Esophagus muscularis mucosa (tissue), 4 donors: ENCODE measurements at regions not wholly inside any gene's neighbourhood (a gene's known extent, or its start where the extent isn't known, plus 50 kb on each side); places are given as distances from the start of the nearest gene placed in this dataset.

ENCODE experiments used
- CTCF ChIP-seq, 3 experiments: fragments of 200-600 bp in 2 of 3; fragments of 450-650 bp in 1 of 3; sonication (generic) in 2 of 3; IDR thresholded peaks; one replicate each; pipeline ENCODE4 v1.5.1; 2017 to 2019; ENCODE audit warnings: antibody characterized with exemption in 3 of 3, mild to moderate bottlenecking in 2 of 3, moderate library complexity in 1 of 3
- EP300 ChIP-seq: sonication (generic); formaldehyde crosslinking; IDR thresholded peaks from one replicate; pipeline ENCODE4 v1.6.1; 2017; ENCODE audit warnings: antibody characterized with exemption
- POLR2A ChIP-seq: fragments of 450-650 bp; IDR thresholded peaks from one replicate; pipeline ENCODE4 v1.6.1; 2017; ENCODE audit warnings: antibody characterized with exemption, moderate library complexity, mild to moderate bottlenecking, low read depth
- POLR2AphosphoS5 ChIP-seq, 2 donors: sonication (generic); formaldehyde crosslinking; IDR thresholded peaks; one replicate each; pipeline ENCODE4 v1.6.1; 2017; ENCODE audit warnings: antibody characterized with exemption in 2 of 2

- TF ChIP-seq CTCF (IDR thresholded peaks at IDR 0.05) (no peak), POLR2A (no peak), POLR2AphosphoS5 (IDR thresholded peaks at IDR 0.05) (no peak), EP300 (no peak)
Observed at GRCh38 chr5:74141053-74141452, 499.5 kb downstream of the ENC1 start.
